AML-193 (cell line): ENCODE measurements at regions not wholly inside any gene's neighbourhood (a gene's known extent, or its start where the extent isn't known, plus 50 kb on each side); places are given as distances from the start of the nearest gene placed in this dataset.

ENCODE experiments used
- DNase-seq, 2 experiments: peaks; one replicate each; lab custom pipeline; 2025; lab: John Stamatoyannopoulos, UW

- DNase-seq, result no peak
Observed at GRCh38 chr2:164090533-164090932, 354.7 kb upstream of the FIGN start.

GRCh38 chr2:164084066-164084465 is 348.3 kb upstream of the FIGN start:
- no peak for DNase-seq

- no peak for DNase-seq
Observed at GRCh38 chr2:164080486-164080885, 344.7 kb upstream of the FIGN start.

GRCh38 chr2:164079258-164079657 is 343.4 kb upstream of the FIGN start:
- no peak for DNase-seq

- no peak for DNase-seq
Observed at GRCh38 chr2:164078421-164078820, 342.6 kb upstream of the FIGN start.

- DNase-seq, result no peak
Observed at GRCh38 chr2:164073101-164074074, 337.6 kb upstream of the FIGN start.

- no peak for DNase-seq
Observed at GRCh38 chr2:164069540-164069939, 333.7 kb upstream of the FIGN start.

GRCh38 chr2:164068063-164068462 is 332.3 kb upstream of the FIGN start:
- no peak for DNase-seq

GRCh38 chr2:164066095-164066494 is 330.3 kb upstream of the FIGN start:
- no peak for DNase-seq

GRCh38 chr2:164065038-164065437 is 329.2 kb upstream of the FIGN start:
- DNase-seq, result no peak

- DNase-seq, result peak; percentile 26 to 37
Observed at GRCh38 chr2:164061129-164061746, 325.4 kb upstream of the FIGN start.

GRCh38 chr2:164060031-164060430 is 324.2 kb upstream of the FIGN start:
- DNase-seq, result no peak

GRCh38 chr2:164055623-164056022 is 319.8 kb upstream of the FIGN start:
- DNase-seq, result no peak

- no peak for DNase-seq
Observed at GRCh38 chr2:164054651-164055050, 318.8 kb upstream of the FIGN start.

- no peak for DNase-seq
Observed at GRCh38 chr2:164053021-164053420, 317.2 kb upstream of the FIGN start.

- DNase-seq, result no peak
Observed at GRCh38 chr2:164052006-164052405, 316.2 kb upstream of the FIGN start.

GRCh38 chr2:164048729-164049128 is 312.9 kb upstream of the FIGN start:
- no peak for DNase-seq

GRCh38 chr2:164046040-164046439 is 310.2 kb upstream of the FIGN start:
- DNase-seq, result no peak

GRCh38 chr2:164044622-164045021 is 308.8 kb upstream of the FIGN start:
- no peak for DNase-seq

- no peak for DNase-seq
Observed at GRCh38 chr2:164039270-164039669, 303.5 kb upstream of the FIGN start.

GRCh38 chr2:164032995-164033394 is 297.2 kb upstream of the FIGN start:
- DNase-seq, result no peak

- no peak for DNase-seq
Observed at GRCh38 chr2:164030623-164031022, 294.8 kb upstream of the FIGN start.

- DNase-seq, result no peak
Observed at GRCh38 chr2:164028814-164029534, 293.2 kb upstream of the FIGN start.
